HG02973 (cell line): ENCODE measurements at regions not wholly inside any gene's neighbourhood (a gene's known extent, or its start where the extent isn't known, plus 50 kb on each side); places are given as distances from the start of the nearest gene placed in this dataset.
A peak's percentile ranks its signal among the peaks of the same experiment; 100 is the strongest.
"Not testable (repeated sequence)": the region's sequence is repeated elsewhere in the genome, so short reads cannot be mapped to it uniquely, and the experiment has no call there.

ENCODE experiments used
- ATAC-seq: cut with Tn5 transposase; IDR thresholded peaks from one replicate; pipeline ENCODE4 v1.9.1; 2021; ENCODE audit warnings: moderate library complexity; ENCODE audit not compliant: unreplicated experiment

DNA sequence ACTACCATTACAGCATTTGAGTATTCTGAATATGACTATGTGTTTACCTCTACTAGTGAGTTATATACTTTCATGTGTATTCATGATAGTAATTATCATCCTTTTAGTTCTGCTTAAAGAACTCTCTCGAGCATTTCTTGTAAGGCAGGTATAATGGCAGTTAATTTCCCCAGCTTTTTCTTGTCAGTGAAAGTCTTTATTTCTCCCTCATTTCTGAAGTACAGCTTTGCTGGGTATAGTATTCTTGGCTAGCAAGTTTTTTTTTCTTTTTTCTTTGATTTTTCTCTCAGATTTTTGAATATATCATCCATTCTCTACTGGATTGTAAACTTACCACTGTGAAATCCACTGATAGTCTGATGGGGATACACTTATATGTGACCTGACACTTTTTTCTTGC lies 165.9 kb upstream of the ARHGAP5 start:
- no peak for ATAC-seq

DNA sequence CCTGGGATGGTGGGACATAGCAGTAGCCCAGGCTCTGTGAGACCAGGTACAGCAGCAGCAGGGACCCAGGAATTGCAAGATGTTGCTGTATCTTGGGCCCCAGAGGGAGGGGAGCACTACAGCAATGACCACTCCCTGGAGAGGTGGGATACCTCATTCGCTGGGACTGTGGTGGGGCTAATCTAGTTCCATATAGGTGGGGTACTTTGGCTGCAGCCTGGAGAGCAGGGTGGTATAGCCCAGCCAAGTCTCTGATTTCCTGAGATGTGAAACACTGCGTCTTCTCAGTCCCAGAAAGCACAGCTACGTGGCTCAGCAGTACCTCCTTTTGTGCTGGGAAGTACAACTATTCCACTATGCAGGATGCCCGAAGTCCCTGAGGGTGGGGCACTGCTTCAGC lies 163.7 kb upstream of the ARHGAP5 start:
- no peak for ATAC-seq

DNA sequence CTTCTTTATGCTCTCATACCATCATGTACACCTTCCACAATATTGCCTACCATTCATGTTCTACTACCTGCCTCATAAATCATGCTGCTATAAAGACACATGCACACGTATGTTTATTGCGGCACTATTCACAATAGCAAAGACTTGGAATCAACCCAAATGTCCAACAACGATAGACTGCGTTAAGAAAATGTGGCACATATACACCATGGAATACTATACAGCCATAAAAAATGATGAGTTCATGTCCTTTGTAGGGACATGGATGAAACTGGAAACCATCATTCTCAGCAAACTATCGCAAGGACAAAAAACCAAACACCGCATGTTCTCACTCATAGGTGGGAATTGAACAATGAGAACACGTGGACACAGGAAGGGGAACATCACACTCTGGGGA lies 158.8 kb upstream of the ARHGAP5 start:
- not testable (repeated sequence) for ATAC-seq

DNA sequence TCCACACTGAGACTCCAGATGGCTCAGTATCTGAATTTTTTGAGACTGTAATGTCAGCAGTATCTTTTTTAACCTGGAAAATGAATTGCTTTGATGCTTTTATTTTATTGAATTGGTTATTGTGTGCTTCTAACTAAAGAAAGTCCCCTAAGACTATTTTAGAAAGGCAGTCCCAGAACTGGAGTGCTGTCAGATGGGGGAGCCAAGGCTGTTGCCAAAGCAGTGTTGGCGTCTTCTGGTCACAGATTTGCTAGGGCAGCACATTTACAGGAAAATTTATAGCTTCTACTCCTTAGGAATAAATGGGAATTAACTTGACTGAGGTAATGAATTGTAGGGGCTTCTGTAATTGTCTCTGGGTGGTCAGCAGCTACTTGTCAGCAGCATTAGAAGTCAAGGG lies 157.1 kb upstream of the ARHGAP5 start:
- no peak for ATAC-seq

DNA sequence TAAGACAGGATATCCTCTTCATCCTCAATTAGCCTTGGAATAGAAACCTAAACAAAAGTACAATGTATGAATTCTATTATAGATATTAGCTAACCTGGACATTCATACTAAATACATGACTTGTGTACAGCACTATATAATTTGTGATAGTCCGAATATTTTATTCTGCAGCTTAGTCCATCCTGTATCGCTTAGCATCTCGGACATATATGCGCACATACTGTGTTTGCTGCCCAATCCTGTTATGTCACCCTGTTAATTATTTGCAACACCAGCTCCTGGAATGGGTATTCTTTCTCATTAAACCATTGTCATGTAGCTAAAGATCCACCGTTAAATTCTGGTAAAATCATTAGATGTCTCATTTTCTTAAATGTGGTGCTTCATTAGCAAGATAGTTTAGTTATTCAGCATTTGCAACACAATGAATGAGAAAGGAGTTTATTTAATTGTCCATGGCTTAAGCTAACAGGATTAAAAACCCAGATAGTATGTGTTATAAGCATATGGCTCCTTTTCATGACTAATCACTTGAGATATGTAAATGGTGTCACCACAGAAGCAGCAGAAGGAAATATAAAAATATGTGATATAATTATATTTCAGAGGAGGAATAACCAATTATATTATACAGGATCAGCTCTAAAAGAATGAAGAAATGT lies 156.0 kb upstream of the ARHGAP5 start:
- no peak for ATAC-seq

DNA sequence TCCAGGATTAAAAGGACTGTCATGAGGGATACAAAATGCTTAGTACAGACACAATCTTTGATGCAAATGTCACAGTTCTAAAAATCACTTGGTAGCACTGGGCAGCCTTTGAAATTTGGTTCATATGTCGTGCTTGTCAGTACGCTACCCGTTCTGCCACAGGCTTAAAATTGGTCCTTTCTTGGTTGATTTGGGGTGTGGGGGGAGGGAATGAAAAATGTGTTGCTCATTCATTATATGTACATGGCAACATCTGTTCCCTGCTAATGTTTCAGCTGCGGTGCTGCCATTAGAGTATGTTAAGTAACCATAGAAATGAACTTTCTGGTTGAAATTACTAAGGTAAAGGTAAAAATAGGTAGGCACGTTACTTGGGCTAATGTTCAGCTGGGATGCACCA lies 155.4 kb upstream of the ARHGAP5 start:
- no peak for ATAC-seq

GRCh38 chr14:31926123-31926522 lies 151.0 kb upstream of the ARHGAP5 start:
- no peak for ATAC-seq

DNA sequence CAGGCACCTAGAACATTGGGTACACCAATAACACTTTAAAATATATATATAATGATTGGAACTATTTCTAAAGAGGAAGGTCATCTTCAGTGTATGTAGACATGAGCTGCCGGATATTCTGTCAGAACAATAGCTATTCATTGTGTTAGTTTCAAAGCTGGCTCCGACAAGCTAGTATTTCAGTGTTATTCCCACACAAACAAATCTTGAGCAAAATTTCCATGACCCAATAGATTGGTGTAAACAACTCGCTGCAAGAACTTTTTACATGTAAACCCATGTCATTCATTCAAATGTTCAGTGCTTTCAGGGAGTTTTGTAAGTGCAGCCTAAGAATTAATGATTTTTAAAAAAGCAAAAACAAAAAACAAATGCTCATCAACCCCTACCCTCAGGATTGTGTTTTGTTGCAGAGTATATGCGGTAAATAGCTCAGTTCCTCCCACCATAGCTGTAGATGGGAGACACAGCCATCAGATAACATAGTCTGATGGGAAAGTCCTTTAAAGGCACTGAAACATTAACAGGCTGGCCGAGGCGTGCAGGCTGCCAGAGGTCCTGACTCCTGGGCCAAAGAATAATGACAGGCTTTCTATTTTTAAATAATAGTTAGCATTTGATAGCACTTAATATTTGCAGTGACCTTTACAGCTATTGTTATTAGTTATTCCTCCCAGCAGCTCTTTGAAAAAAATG lies 150.3 kb upstream of the ARHGAP5 start:
- no peak for ATAC-seq

GRCh38 chr14:31927348-31927832 lies 149.7 kb upstream of the ARHGAP5 start:
- no peak for ATAC-seq

GRCh38 chr14:31930070-31930469 lies 147.0 kb upstream of the ARHGAP5 start:
- no peak for ATAC-seq

- ATAC-seq, result no peak
These were observed 146.4 kb upstream of the ARHGAP5 start for GRCh38 chr14:31930493-31931240.

- ATAC-seq, result no peak
These were observed 144.4 kb upstream of the ARHGAP5 start for GRCh38 chr14:31932675-31933074.

GRCh38 chr14:31933716-31934115 lies 143.4 kb upstream of the ARHGAP5 start:
- no peak for ATAC-seq

GRCh38 chr14:31934767-31935266 lies 142.3 kb upstream of the ARHGAP5 start:
- ATAC-seq, result no peak

DNA sequence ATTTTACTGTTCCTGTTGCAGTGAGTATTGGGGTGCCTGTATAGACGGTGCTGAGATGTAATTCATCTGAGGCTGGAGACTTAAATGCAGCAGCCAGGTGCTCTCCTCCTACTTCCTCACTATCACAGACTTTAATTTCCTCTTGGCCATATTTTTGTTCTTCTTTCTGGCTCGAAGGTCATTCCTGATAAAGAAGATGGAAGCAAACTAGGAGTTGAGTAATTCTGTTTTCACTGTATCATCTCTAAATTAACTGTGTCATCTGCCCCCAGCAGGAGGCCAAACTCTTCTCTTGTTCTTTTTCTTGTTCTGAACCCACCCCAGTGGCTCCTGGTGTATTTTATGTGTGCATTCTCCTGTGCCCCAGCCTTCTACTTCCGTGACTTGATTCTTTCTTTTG lies 141.7 kb upstream of the ARHGAP5 start:
- ATAC-seq, result no peak

DNA sequence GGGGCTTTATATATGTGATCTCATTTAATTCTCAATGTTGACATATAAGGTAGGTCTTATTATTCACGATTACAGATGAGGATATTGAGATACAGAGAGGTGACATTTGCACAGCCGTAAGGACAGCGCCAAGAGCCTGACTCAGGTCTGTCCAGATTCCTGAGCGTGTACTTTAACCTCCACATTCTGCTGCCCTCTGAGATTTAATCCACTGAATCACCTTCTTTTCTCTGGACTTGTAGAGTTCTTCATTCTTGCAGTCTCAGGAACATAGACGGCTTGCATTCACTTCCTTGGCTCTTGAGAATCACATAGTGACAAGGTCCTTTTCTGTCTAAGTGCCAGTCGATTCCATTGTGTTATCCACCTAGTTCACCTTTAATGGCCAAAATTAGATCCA lies 141.0 kb upstream of the ARHGAP5 start:
- ATAC-seq, result no peak

DNA sequence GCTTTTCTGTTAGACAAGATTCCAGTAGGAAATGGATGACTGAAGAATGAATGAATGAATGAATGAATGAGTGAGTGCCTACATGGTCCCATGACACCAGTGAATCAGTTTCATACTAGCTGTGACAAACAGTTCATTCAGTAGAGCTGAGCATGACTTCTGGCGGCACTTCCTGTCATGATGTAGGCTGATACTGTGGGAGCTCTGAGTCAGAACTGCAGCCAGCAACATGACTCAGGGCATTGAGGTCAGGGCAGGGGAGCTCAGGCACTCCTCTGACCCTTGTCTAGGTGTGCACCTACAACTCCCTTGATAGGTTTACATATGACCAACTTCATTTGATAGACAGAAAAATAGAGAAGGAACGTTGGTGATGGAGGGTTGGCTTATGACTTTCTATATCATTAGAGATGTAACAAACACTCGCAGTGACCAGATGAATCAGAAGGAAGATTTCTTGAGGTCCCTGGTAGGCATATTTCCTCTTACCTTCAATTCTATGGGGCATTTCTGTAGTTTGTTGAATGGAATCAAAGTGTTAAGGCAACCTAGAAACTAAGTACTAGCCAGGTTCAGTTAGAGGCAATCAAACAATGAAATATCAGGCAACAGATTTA lies 139.3 kb upstream of the ARHGAP5 start:
- ATAC-seq, result peak; percentile 100

DNA sequence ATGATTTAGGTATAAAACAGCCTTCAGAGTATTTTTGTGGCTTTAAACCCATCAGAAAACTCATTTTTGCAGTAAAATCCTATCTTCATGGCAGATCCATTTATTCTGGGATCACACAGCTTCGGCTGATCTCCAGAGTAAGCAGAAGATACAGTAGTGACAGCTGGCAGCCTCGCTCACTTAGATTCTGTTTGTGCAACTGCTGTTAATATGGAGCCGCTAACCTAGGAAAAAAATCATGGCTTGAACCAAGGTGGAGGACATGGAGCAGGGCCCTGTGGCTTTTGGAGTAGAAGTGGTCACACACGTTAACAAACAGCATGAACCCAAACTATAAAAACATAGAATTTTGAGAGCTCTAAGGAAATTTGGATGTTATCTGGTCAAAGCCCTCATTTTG lies 137.2 kb upstream of the ARHGAP5 start:
- no peak for ATAC-seq

DNA sequence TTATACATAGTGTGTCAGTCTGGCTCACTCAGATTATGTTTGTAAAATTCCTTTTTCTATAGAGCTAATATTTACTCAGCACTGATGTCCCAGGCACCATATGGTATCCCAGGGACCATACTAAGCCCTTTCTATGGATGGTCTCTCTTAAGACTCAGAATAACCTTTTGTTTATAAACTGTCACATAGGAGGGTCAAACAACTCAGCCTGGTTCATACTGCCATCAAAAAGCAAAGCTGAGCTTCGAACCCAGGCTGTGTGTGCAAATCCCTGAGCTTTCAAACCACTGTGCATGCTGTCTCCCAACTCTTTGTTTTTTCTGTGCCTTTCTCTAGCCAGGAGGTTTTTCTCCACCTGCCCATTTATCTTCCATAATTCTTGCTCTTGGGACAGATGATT lies 135.6 kb upstream of the ARHGAP5 start:
- ATAC-seq, result no peak

- no peak for ATAC-seq
These were observed 134.8 kb upstream of the ARHGAP5 start for GRCh38 chr14:31942166-31942841.
